GM12865 (cell line): ENCODE measurements at regions not wholly inside any gene's neighbourhood (a gene's known extent, or its start where the extent isn't known, plus 50 kb on each side); places are given as distances from the start of the nearest gene placed in this dataset.

ENCODE experiments used
- DNase-seq: peaks from one replicate; pipeline ENCODE4 v3.0.0; 2010; ENCODE audit warnings: low read depth
- H3K4me3 ChIP-seq: 2 replicates; pipeline ENCODE4 v1.5.1; 2011; ENCODE audit warnings: mild to moderate bottlenecking, low read depth, low read length, control low read depth
- TF ChIP-seq, protein P1 (sequence below): IDR thresholded peaks from 2 replicates; pipeline ENCODE4 v1.5.1; 2011; ENCODE audit warnings: low read length, control low read depth, low read depth, inconsistent platforms; ENCODE audit not compliant: insufficient read depth; ENCODE audit errors: missing control alignments

DNA sequence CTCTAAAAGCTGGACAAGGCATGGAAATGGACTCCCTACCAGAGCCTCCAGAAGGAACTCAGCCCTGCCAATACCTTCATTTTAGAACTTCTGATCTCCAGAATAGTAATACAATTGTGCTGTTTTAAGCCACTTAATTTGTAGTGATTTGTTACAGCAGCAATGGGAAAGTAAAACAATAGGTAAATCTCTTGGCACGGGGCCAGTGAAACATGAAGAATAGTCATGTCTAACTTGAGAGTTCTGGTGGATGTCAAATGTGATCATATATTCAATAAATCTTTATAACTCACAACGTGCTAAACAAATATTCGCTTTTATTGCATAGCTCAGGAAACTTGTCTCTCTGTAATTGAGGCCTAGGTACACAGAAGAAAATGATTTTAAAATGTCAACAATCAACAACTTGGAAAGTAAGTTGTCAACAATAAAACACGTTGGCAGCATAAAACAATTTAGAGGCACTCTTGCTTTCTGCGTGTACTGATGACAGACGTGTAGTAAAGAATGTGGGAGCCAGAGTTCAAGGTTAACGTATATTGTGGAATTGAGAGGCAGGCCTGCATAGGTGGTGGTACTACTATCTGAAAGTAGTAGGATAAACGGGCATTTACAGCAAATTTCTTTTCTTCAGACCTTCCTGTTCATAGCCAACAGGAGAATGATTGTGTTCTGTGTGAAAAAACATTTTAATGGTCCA lies 140.5 kb upstream of the OPRM1 start:
- DNase-seq = no peak
- H3K4me3 ChIP-seq = no peak overlapping the region
- TF ChIP-seq, protein P1, sequence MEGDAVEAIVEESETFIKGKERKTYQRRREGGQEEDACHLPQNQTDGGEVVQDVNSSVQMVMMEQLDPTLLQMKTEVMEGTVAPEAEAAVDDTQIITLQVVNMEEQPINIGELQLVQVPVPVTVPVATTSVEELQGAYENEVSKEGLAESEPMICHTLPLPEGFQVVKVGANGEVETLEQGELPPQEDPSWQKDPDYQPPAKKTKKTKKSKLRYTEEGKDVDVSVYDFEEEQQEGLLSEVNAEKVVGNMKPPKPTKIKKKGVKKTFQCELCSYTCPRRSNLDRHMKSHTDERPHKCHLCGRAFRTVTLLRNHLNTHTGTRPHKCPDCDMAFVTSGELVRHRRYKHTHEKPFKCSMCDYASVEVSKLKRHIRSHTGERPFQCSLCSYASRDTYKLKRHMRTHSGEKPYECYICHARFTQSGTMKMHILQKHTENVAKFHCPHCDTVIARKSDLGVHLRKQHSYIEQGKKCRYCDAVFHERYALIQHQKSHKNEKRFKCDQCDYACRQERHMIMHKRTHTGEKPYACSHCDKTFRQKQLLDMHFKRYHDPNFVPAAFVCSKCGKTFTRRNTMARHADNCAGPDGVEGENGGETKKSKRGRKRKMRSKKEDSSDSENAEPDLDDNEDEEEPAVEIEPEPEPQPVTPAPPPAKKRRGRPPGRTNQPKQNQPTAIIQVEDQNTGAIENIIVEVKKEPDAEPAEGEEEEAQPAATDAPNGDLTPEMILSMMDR = no peak

DNA sequence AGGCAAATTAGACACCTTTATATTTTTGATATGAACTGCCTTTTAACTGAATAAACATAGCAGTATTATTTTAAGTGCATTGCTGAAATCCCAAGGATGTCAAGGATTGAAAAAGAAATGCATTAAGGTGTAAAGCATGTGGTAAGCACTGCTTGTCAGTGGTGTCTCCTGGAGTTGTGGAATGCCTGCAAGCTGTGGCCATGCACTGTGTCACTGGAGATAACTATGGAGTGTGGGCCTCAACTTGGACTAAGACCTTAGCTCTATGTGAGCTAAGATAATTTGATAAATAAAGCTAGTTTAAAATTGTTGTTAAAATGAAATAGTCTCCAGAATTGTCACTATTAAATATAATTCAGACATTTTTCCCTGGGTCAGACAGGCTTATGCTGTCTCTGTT lies 156.6 kb upstream of the OPRM1 start:
- no peak for DNase-seq
- H3K4me3 ChIP-seq = no peak overlapping the region
- TF ChIP-seq, protein P1 = no peak

DNA sequence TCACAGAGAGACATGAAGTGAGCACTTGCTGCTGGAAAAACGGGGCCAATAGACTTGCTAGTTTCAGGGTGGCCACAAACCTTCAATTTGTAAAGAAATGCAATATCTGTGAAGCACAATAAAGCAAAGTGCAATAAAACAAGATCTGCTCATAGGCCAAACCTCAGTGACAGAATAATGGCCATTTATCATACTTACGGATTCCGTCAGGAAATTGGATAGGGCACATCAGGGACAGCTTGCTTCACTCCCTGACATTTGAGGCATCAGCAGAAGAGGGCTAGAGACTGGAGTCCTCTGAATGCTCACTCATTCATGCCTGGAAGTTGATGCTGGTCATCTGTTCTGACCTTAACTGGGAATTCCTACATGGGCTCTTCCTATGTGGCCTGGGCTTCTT lies 165.5 kb upstream of the OPRM1 start:
- no peak overlapping the region for H3K4me3 ChIP-seq
- no peak for DNase-seq
- TF ChIP-seq, protein P1 = no peak

DNA sequence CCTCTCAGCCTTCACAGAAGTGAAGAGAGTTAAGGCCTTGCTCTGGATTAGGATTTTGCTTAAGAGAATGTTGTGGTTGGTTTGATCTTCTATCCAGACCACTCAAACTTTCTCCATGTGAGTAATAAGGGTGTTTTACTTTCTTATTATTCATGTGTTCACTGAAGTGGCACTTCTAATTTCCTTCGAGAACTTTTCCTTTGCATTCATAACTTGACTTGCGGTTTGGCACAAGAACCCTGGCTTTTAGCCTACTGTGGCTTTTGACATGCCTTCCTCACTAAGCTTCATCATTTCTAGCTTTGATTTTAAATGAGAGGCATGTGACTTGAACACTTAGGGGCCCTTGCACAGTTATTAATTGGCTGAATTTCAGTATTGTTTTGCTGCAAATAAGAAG lies 166.1 kb upstream of the OPRM1 start:
- no peak overlapping the region for H3K4me3 ChIP-seq
- TF ChIP-seq, protein P1 = no peak
- DNase-seq = peak; percentile 28

DNA sequence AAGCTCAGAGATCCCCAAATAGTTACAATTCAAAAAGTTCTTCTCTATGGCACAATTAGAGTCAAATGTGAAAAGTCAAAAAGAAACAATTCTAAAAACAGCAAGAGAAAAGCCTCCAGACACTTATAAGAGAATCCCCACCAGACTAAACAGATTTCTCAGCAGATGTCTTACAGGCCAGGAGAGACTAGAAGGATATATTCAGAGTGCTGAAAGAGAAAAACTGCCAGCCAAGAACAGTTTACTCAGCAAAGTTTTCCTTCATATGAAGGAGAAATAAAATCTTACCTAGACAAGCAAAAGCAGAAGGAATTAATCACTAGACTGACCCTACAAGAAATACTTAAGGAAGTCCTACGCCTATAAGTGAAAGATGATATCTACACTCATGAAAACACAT lies 176.1 kb upstream of the OPRM1 start:
- H3K4me3 ChIP-seq = no peak overlapping the region
- TF ChIP-seq, protein P1 = no peak
- no peak for DNase-seq

DNA sequence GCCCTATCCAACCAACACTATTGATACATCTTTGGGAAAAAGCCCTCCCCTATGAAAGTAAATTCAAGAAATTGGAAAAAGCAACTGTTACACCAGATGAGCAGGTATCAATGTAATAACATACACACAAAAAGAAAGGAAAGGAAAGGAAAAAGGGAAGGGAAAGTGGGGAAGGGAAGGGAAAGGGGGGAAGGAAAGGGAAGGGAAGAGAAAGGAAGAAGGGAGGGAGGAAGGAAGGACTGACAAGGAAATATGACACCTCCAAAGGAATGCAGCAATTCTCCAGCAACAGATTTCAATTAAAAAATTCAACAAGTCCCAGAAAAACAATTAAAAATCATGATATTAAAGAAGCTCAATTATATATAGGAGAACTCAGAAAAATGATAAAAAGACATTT lies 176.9 kb upstream of the OPRM1 start:
- TF ChIP-seq, protein P1 = no peak
- no peak overlapping the region for H3K4me3 ChIP-seq
- DNase-seq = no peak

DNA sequence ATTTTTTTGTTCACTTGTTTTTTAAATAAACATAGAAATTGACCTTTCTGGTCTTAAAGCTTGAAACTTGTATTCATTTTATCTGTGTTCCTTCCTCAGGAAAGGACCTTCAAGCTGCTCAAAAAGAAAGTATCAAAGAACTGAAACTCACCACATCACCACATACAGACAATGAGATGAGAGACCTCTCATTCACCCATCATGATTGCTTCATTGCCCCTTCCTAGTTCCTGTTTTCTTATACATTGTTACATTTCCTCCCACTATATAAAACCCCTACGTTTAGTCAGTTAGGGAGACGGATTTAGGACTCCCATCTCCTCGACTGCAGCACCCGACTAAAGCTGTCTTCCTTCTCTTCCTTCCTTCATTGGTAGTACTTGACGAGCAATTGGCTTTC lies 180.5 kb upstream of the OPRM1 start:
- TF ChIP-seq, protein P1 = no peak
- no peak overlapping the region for H3K4me3 ChIP-seq
- DNase-seq = peak; percentile 10
